ENCODE measurements at regions not wholly inside any gene's neighbourhood (a gene's known extent, or its start where the extent isn't known, plus 50 kb on each side); places are given as distances from the start of the nearest gene placed in this dataset.

DNA sequence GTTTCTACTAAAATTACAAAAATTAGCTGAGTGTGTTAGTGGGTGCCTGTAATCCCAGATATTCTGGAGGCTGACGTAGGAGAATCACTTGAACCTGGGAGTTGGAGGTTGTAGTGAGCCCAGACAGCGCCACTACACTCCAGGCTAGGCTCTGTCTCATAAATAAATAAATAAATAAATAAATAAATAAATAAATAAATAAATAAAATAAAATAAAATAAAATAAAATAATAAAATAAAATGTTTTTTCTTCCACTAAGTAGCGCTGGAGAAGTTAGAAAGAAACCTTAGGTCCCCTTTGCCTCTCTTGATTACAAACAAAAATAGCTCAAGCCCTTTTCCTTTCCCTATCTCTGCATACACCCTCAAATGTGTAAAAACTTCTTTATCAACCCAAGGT, 525.9 kb downstream of the IPMK start:
- Histone ChIP-seq H3K4me2 (ENCODE audit: control insufficient read depth, extremely low read depth, insufficient read depth, low read depth, low read length) (no peak overlapping the region), H3K27ac (ENCODE audit: control insufficient read depth, insufficient read depth, low read length) (no peak overlapping the region), H3K9me3 (ENCODE audit: control insufficient read depth, low read depth, low read length) (no peaks in the 10 kb centered on the region), H3K9ac (ENCODE audit: control insufficient read depth, extremely low read depth, insufficient read depth, low read length) (no peak overlapping the region), H3K4me1 (ENCODE audit: control insufficient read depth, extremely low read depth, insufficient read depth, low read length) (no peaks in the 10 kb centered on the region), H2AFZ (ENCODE audit: control insufficient read depth, low read length) (no peak overlapping the region), H4K20me1 (ENCODE audit: control insufficient read depth, extremely low read depth, insufficient read depth, low read length) (no peaks in the 10 kb centered on the region), H3K4me3 (ENCODE audit: control insufficient read depth in 2 of 3, extremely low read depth in 1 of 3, insufficient read depth in 2 of 3, low read depth in 1 of 3, low read length in 3 of 3) (no peak overlapping the region), H3K36me3 (ENCODE audit: control insufficient read depth in 2 of 2, extremely low read depth in 1 of 2, insufficient read depth in 2 of 2, low read length in 2 of 2) (no peaks in the 10 kb centered on the region), H3K79me2 (ENCODE audit: control insufficient read depth, insufficient read depth, low read length) (no peaks in the 10 kb centered on the region), H3K27me3 (ENCODE audit: control insufficient read depth, extremely low read depth, insufficient read depth, low read length) (no peaks in the 10 kb centered on the region), H3K9me1 (ENCODE audit: control insufficient read depth, extremely low read depth, insufficient read depth, low read length) (no peaks in the 10 kb centered on the region)
- no peak for FAIRE-seq
- TF ChIP-seq, protein P1, sequence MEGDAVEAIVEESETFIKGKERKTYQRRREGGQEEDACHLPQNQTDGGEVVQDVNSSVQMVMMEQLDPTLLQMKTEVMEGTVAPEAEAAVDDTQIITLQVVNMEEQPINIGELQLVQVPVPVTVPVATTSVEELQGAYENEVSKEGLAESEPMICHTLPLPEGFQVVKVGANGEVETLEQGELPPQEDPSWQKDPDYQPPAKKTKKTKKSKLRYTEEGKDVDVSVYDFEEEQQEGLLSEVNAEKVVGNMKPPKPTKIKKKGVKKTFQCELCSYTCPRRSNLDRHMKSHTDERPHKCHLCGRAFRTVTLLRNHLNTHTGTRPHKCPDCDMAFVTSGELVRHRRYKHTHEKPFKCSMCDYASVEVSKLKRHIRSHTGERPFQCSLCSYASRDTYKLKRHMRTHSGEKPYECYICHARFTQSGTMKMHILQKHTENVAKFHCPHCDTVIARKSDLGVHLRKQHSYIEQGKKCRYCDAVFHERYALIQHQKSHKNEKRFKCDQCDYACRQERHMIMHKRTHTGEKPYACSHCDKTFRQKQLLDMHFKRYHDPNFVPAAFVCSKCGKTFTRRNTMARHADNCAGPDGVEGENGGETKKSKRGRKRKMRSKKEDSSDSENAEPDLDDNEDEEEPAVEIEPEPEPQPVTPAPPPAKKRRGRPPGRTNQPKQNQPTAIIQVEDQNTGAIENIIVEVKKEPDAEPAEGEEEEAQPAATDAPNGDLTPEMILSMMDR (optimal IDR thresholded peaks at IDR 0.05 in 1 of 3, IDR thresholded peaks at IDR 0.05 in 1 of 3, conservative IDR thresholded peaks at IDR 0.05 in 1 of 3; ENCODE audit: extremely low read depth in 1 of 3, insufficient read depth in 2 of 3, low read length in 3 of 3) = no peak
- no peak for TF ChIP-seq EZH2 (IDR thresholded peaks at IDR 0.05; ENCODE audit: low read length)
- dilution Hi-C loops (cut with MboI; ENCODE audit: extremely low pct_ligation_motif_present, low sequenced_read_pairs) = no loop called here
- DNase-seq (ENCODE audit: low read depth, low spot score) = no peak

DNA sequence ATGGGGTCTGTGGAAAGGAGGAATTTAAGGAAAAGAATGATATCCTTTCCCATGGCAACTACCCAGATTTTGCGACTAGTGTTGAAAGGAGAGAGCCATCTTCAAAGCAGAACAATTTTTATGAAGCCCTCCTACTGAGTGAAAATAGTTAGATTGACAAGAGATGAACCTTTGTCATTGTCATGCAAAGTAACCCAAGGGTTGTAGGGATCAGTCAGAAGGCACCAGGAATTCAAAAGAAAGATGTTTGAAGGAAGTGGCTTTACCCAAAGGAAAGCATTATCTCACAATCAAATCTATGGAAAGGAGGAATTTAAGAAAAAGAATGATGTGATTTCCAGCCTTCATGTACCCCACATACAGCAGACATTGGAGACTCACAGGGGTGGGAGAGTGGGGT, 544.4 kb downstream of the IPMK start:
- no peak overlapping the region for H3K9ac ChIP-seq (ENCODE audit: control insufficient read depth, extremely low read depth, insufficient read depth, low read length)
- DNase-seq (ENCODE audit: low read depth, low spot score) = no peak
- H3K27me3 ChIP-seq (ENCODE audit: control insufficient read depth, extremely low read depth, insufficient read depth, low read length) = no peaks in the 10 kb centered on the region
- H2AFZ ChIP-seq (ENCODE audit: control insufficient read depth, low read length) = no peak overlapping the region
- no peaks in the 10 kb centered on the region for H3K79me2 ChIP-seq (ENCODE audit: control insufficient read depth, insufficient read depth, low read length)
- no peak overlapping the region for H3K27ac ChIP-seq (ENCODE audit: control insufficient read depth, insufficient read depth, low read length)
- H3K36me3 ChIP-seq (ENCODE audit: control insufficient read depth in 2 of 2, extremely low read depth in 1 of 2, insufficient read depth in 2 of 2, low read length in 2 of 2) = no peaks in the 10 kb centered on the region
- TF ChIP-seq EZH2 (IDR thresholded peaks at IDR 0.05; ENCODE audit: low read length) = no peak
- TF ChIP-seq, protein P1 (optimal IDR thresholded peaks at IDR 0.05 in 1 of 3, IDR thresholded peaks at IDR 0.05 in 1 of 3, conservative IDR thresholded peaks at IDR 0.05 in 1 of 3; ENCODE audit: extremely low read depth in 1 of 3, insufficient read depth in 2 of 3, low read length in 3 of 3) = no peak
- no peaks in the 10 kb centered on the region for H3K9me1 ChIP-seq (ENCODE audit: control insufficient read depth, extremely low read depth, insufficient read depth, low read length)
- no peaks in the 10 kb centered on the region for H3K4me1 ChIP-seq (ENCODE audit: control insufficient read depth, extremely low read depth, insufficient read depth, low read length)
- no peak for FAIRE-seq
- no peaks in the 10 kb centered on the region for H4K20me1 ChIP-seq (ENCODE audit: control insufficient read depth, extremely low read depth, insufficient read depth, low read length)
- dilution Hi-C loops (cut with MboI; ENCODE audit: extremely low pct_ligation_motif_present, low sequenced_read_pairs) = no loop called here
- no peak overlapping the region for H3K4me3 ChIP-seq (ENCODE audit: control insufficient read depth in 2 of 3, extremely low read depth in 1 of 3, insufficient read depth in 2 of 3, low read depth in 1 of 3, low read length in 3 of 3)
- no peaks in the 10 kb centered on the region for H3K9me3 ChIP-seq (ENCODE audit: control insufficient read depth, low read depth, low read length)
- no peak overlapping the region for H3K4me2 ChIP-seq (ENCODE audit: control insufficient read depth, extremely low read depth, insufficient read depth, low read depth, low read length)

Data from keratinocyte (primary cell).